ENCODE measurements at regions not wholly inside any gene's neighbourhood (a gene's known extent, or its start where the extent isn't known, plus 50 kb on each side); places are given as distances from the start of the nearest gene placed in this dataset.

GRCh38 chr4:3623106-3623505 is 90.9 kb upstream of the LRPAP1 start:
- TF ChIP-seq MAX (IDR thresholded peaks at IDR 0.05; ENCODE audit: insufficient read depth, insufficient read length): no peak
- TF ChIP-seq, protein P1, sequence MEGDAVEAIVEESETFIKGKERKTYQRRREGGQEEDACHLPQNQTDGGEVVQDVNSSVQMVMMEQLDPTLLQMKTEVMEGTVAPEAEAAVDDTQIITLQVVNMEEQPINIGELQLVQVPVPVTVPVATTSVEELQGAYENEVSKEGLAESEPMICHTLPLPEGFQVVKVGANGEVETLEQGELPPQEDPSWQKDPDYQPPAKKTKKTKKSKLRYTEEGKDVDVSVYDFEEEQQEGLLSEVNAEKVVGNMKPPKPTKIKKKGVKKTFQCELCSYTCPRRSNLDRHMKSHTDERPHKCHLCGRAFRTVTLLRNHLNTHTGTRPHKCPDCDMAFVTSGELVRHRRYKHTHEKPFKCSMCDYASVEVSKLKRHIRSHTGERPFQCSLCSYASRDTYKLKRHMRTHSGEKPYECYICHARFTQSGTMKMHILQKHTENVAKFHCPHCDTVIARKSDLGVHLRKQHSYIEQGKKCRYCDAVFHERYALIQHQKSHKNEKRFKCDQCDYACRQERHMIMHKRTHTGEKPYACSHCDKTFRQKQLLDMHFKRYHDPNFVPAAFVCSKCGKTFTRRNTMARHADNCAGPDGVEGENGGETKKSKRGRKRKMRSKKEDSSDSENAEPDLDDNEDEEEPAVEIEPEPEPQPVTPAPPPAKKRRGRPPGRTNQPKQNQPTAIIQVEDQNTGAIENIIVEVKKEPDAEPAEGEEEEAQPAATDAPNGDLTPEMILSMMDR (IDR thresholded peaks at IDR 0.05; ENCODE audit: extremely low read depth in 1 of 2, insufficient read depth in 1 of 2, low read depth in 1 of 2, low read length in 2 of 2): no peak
- TF ChIP-seq POLR2A (IDR thresholded peaks at IDR 0.05; ENCODE audit: low read depth, low read length): no peak

Measured in endothelial cell of umbilical vein (primary cell).